GM18951 (cell line): ENCODE measurements at regions not wholly inside any gene's neighbourhood (a gene's known extent, or its start where the extent isn't known, plus 50 kb on each side); places are given as distances from the start of the nearest gene placed in this dataset.

Source experiments
- POLR2A ChIP-seq: IDR thresholded peaks from 4 replicates; pipeline ENCODE4 v1.6.1; 2011; ENCODE audit warnings: mild to moderate bottlenecking; ENCODE audit not compliant: insufficient read length, insufficient read depth; ENCODE audit errors: extremely low read depth
- in situ Hi-C: fragments of 300-500 bp; cut with MboI; formaldehyde crosslinking; loops from one replicate; pipeline ENCODE4 v1.12.0; 2022; ENCODE audit warnings: low sequenced_read_pairs, mixed read lengths, inconsistent platforms; ENCODE audit not compliant: unreplicated experiment

GRCh38 chr1:58874757-58875755 lies 91.2 kb upstream of the JUN start:
- in situ Hi-C loops, result no loop called here
- TF ChIP-seq POLR2A, result no peak

DNA sequence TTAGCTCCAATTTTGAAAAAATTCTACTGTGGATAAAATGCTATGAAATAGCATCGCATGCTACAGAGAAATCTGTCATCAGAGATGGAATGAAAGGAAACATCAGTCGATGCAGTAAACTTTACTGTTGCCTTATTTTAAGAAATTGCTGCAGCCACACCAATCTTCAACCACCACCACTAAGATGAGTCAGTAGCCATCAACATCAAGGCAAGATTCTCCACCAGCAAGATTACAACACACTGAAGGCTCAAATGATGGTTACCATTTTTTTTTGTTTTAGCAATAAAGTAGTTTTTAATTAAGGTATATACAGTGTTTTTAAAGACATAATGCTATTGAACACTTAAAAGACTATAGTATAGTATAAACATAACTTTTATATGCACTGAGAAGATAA lies 95.6 kb upstream of the JUN start:
- TF ChIP-seq POLR2A, result no peak
- in situ Hi-C loops, result no loop called here

DNA sequence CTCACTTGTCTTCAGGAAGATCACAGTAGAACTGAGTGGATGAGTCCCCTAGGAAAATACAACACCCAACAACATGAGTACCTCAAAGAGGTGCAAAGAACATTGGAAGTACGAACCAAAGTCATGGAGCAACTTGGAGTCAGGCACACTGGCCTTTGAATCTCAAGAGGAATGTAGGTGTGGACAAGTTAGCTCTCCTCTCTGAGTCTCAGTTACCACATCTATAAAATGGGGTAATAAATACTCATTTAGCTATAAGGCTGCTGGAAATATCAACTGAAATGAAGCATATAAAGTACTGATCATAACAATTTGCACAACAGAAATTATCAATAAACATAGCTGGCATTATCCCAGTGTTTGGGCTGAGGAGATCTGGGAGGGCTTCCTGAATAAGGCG lies 96.7 kb upstream of the JUN start:
- TF ChIP-seq POLR2A, result no peak
- in situ Hi-C loops, result no loop called here

DNA sequence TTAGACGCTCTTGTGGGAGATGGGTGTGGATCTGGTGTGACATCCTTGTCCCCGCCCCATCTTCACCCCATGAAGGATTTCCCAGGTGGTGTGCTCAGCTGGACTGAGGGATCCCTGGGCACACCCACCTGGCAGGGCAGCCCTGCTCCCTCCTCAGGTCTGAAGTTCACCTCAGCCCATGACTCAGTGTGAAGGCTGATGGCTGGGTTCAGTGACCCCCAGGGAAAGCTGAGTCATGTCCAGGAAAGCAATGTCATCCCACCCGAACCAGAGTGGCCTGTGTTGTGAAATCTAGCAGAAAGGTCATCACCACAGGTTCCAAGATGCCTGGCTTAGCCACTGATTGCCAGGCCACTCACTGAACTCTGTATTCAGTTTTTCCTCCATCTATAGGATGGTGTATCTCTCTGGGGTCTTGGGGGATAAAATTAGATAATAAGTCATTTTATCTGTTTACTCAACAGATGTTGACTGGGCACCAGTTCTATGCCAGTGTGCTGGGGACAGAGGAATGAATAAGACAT lies 97.7 kb upstream of the JUN start:
- no peak for TF ChIP-seq POLR2A
- in situ Hi-C loops, result no loop called here

GRCh38 chr1:58882322-58882948 lies 98.6 kb upstream of the JUN start:
- no peak for TF ChIP-seq POLR2A
- in situ Hi-C loops, result no loop called here

GRCh38 chr1:58883037-58883887 lies 99.4 kb upstream of the JUN start:
- TF ChIP-seq POLR2A, result no peak
- in situ Hi-C loops, result no loop called here

DNA sequence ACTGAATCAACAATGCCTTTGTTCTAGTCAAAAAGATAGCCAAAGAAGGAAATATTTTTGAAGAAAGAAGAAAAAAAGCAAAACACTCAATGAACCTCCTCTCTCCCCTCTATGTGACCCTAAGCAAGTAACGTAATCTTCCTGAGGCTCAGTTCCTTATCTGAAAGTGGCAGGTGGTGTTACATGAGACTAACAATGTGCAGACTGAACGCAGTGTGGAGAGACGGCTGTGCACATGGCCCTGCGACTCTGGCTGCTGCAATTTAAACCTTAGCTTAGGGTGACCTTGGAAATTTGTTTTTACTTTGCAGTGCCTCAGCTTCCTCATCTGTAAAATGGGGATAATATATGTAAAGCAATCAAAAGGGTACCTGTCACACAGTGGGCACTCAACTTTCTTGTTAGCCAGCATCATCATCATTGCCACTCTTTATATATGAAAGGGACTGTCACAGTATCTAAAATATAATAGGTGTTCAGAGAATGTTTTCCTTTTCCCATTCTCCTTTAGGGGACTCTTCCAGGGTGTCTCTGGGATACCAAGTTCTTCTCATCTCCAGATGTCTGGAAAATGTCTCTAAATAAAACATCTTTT lies 100.1 kb upstream of the JUN start:
- in situ Hi-C loops, result no loop called here
- no peak for TF ChIP-seq POLR2A

DNA sequence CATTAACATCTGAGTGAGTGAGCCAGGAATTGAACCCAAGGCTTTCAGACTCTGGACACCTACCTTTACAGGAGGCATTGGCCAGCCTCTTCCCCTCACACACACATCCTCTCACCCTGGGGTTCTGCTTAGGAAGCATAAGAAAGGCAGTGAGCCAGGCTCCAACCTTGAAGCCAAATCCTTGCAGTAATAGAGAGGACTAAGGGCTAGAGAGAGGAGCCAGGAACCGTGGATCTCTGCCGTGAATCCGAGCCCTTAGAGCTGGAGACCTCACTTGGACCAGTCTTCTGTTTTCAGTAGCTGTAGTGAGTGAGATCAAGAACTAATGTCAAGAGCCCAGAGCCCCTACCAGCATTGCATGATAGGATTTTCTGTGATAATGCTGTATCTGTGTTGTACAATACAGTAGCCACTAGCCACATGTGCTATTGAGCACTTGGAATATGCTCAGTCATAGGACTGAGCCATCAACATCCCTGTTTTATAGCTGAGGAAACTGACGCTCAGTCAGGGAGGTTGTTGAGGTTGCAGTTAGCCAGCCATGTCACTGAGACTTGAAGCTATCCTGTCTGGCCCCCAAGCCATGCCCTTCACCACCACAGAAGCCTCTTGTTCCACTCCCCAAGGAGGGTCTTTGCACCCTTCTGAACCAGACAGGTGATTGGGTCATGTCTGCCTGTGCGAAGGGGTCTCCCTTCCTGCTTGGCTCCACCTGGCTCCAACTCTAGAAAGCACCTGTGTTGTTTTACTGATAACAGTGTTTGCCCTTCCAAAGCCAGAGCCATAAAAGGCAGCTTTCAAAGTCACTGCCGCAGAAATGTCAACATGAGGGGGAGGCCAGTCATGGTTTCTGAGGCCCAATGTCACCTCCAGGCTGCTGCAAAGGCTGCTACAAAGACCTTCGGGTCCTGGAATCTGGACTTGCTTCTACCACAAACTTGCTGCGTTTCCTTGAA lies 101.1 kb upstream of the JUN start:
- in situ Hi-C loops, result no loop called here

DNA sequence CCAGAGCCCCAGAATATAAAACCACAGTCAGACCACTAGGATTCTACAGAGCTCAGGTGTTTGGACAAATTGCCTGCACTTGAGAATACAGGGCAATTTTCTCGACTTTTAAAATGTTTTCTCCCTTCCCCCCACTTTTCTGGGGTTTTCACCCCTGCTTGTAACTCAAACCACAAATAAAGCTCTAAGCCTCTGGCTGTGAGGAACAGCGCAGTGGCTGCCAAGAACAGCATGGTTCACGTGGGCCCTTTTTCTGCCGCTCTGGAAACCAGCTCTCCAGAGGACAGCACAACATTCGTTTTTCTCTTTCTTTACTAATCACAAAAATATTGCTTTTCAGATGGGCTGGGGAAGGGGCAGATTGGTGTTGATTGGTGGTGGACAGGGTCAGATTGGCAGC lies 102.2 kb upstream of the JUN start:
- in situ Hi-C loops, result no loop called here
- TF ChIP-seq POLR2A, result no peak

More for the DNA sequence above, 101.1 kb upstream of the JUN start:
- TF ChIP-seq POLR2A, result no peak

GRCh38 chr1:58886611-58887010 lies 102.8 kb upstream of the JUN start:
- in situ Hi-C loops, result no loop called here

GRCh38 chr1:58887059-58887458 lies 103.2 kb upstream of the JUN start:
- in situ Hi-C loops, result no loop called here
- TF ChIP-seq POLR2A, result no peak

More at GRCh38 chr1:58886611-58887010, 102.8 kb upstream of the JUN start:
- TF ChIP-seq POLR2A, result no peak
